CD14-positive monocyte (primary cell): ENCODE measurements at regions not wholly inside any gene's neighbourhood (a gene's known extent, or its start where the extent isn't known, plus 50 kb on each side); places are given as distances from the start of the nearest gene placed in this dataset.

Experiments used
- DNase-seq, 3 donors: peaks; one replicate each; pipeline ENCODE4 v3.0.0-alpha.2; 2011 to 2022
- H2AFZ ChIP-seq: 2 replicates; pipeline ENCODE4 v1.6.0; 2012; ENCODE audit warnings: mild to moderate bottlenecking, low read depth, low read length, inconsistent platforms; ENCODE audit not compliant: insufficient read depth, poor library complexity, severe bottlenecking
- H3K27ac ChIP-seq, 2 donors: 1 replicate in 1 of 2; 2 replicates in 1 of 2; pipeline ENCODE4 v1.5.1; 2012 to 2013; ENCODE audit warnings: low read length in 2 of 2, control low read depth in 1 of 2, inconsistent platforms in 1 of 2, low read depth in 1 of 2, mild to moderate bottlenecking in 1 of 2
- H3K27me3 ChIP-seq, 2 donors: one replicate each; pipeline versions ENCODE4 v1.6.0 to v1.6.1; 2011 to 2013; ENCODE audit warnings: low read length in 2 of 2; ENCODE audit not compliant: control insufficient read depth in 2 of 2, insufficient read depth in 2 of 2
- H3K36me3 ChIP-seq, 2 donors: replicated peaks in 1 of 2; 1 replicate in 1 of 2; 2 replicates in 1 of 2; pipeline versions ENCODE4 v1.5.1 to v1.6.1; 2012 to 2013; ENCODE audit warnings: low read length in 2 of 2, control low read depth in 1 of 2, inconsistent platforms in 1 of 2, mild to moderate bottlenecking in 1 of 2; ENCODE audit not compliant: insufficient read depth in 2 of 2, control insufficient read depth in 1 of 2
- H3K4me1 ChIP-seq, 2 donors: 1 replicate in 1 of 2; 2 replicates in 1 of 2; pipeline versions ENCODE4 v1.5.1 to v1.6.1; 2012 to 2013; ENCODE audit warnings: low read length in 2 of 2, control low read depth in 1 of 2, inconsistent platforms in 1 of 2, mild to moderate bottlenecking in 1 of 2, moderate library complexity in 1 of 2; ENCODE audit not compliant: insufficient read depth in 2 of 2, control insufficient read depth in 1 of 2
- H3K4me2 ChIP-seq: replicated peaks from 2 replicates; pipeline ENCODE3; 2012; ENCODE audit warnings: low read length, moderate library complexity, mild to moderate bottlenecking; ENCODE audit not compliant: poor library complexity, severe bottlenecking; ENCODE audit errors: extremely low read depth
- H3K4me3 ChIP-seq, 3 experiments: fragments of 200-600 bp in 1 of 3; sonication (generic) in 1 of 3; replicated peaks in 1 of 3; 1 replicate in 2 of 3; 2 replicates in 1 of 3; pipeline ENCODE4 v1.5.1; 2011 to 2013; ENCODE audit warnings: low read length in 3 of 3, mild to moderate bottlenecking in 3 of 3, control low read depth in 2 of 3, low read depth in 2 of 3, inconsistent platforms in 1 of 3, moderate library complexity in 1 of 3
- H3K79me2 ChIP-seq: 2 replicates; pipeline ENCODE4 v1.6.0; 2012; ENCODE audit warnings: mild to moderate bottlenecking, control low read depth, inconsistent platforms, low read length, moderate library complexity; ENCODE audit not compliant: insufficient read depth
- H3K9ac ChIP-seq: 2 replicates; pipeline ENCODE4 v1.6.0; 2017; ENCODE audit warnings: low read length, mild to moderate bottlenecking; ENCODE audit not compliant: insufficient read depth, poor library complexity, severe bottlenecking
- H3K9me3 ChIP-seq, 2 donors: replicated peaks in 1 of 2; 1 replicate in 1 of 2; 2 replicates in 1 of 2; pipeline versions ENCODE4 v1.5.1 to v1.6.1; 2012 to 2013; ENCODE audit warnings: low read length in 2 of 2, control low read depth in 1 of 2; ENCODE audit not compliant: control insufficient read depth in 1 of 2, insufficient read depth in 1 of 2
- H4K20me1 ChIP-seq: 2 replicates; pipeline ENCODE4 v1.6.0; 2012; ENCODE audit warnings: mild to moderate bottlenecking, low read length, control low read depth, moderate library complexity; ENCODE audit not compliant: insufficient read depth
- H3K27ac Mint-ChIP-seq, 7 donors: one replicate each; pipeline ENCODE4 v1.8.0; 2020; ENCODE audit warnings: mild to moderate bottlenecking in 7 of 7, mixed read lengths in 7 of 7, moderate library complexity in 6 of 7, inconsistent platforms in 2 of 7
- H3K27me3 Mint-ChIP-seq, 3 donors: one replicate each; pipeline ENCODE4 v1.8.0; 2021 to 2022; ENCODE audit warnings: low read depth in 3 of 3, mild to moderate bottlenecking in 3 of 3, mixed read lengths in 3 of 3, moderate library complexity in 3 of 3, inconsistent platforms in 1 of 3
- H3K36me3 Mint-ChIP-seq, 2 donors: one replicate each; pipeline ENCODE4 v1.8.0; 2020; ENCODE audit warnings: mixed read lengths in 2 of 2, inconsistent platforms in 1 of 2, mild to moderate bottlenecking in 1 of 2
- H3K4me1 Mint-ChIP-seq: one replicate; pipeline ENCODE4 v1.8.0; 2020; ENCODE audit warnings: mild to moderate bottlenecking, mixed read lengths
- H3K4me3 Mint-ChIP-seq, 2 donors: one replicate each; pipeline ENCODE4 v1.8.0; 2020; ENCODE audit warnings: mild to moderate bottlenecking in 2 of 2, mixed read lengths in 2 of 2, moderate library complexity in 1 of 2
- H3K9me3 Mint-ChIP-seq, 7 donors: one replicate each; pipeline ENCODE4 v1.8.0; 2020 to 2022; ENCODE audit warnings: mixed read lengths in 7 of 7, mild to moderate bottlenecking in 6 of 7, moderate library complexity in 6 of 7, inconsistent platforms in 2 of 7
- CTCF ChIP-seq: fragments of 200-600 bp; IDR thresholded peaks from one replicate; pipeline ENCODE4 v1.8.0; 2022; ENCODE audit warnings: antibody characterized with exemption, mild to moderate bottlenecking
- WGBS: methylation state at CpG from one replicate; pipeline ENCODE4 v1.1.5; 2013; ENCODE audit warnings: missing lambda C conversion rate; ENCODE audit not compliant: insufficient coverage; 5-methylcytosine and 5-hydroxymethylcytosine counted together
- intact Hi-C, 2 donors: fragments of 100-400 bp; cut with micrococcal nuclease; formaldehyde crosslinking; loops; one replicate each; pipeline versions ENCODE4 v1.15.0 to v1.15.1; 2023

- Histone ChIP-seq H3K4me2 (peak overlapping the region; percentile 76), H3K27me3 (no peaks in the 10 kb centered on the region), H3K9me3 (no peaks in the 10 kb centered on the region), H3K36me3 (no peaks in the 10 kb centered on the region), H2AFZ (peak overlapping the region; percentile 57), H3K27ac (peak overlapping the region in 1 of 2 donors; percentile 61), H4K20me1 (no peaks in the 10 kb centered on the region), H3K4me1 (peaks cover 0 to 5% of the 10 kb centered on the region in 2 donors), H3K4me3 (peak overlapping the region; percentile 23 to 91 (median 71)), H3K79me2 (no peaks in the 10 kb centered on the region), H3K9ac (peak overlapping the region; percentile 45)
- Mint-ChIP-seq H3K4me3 (peak overlapping the region; percentile 79 to 92), H3K4me1 (peaks cover 12% of the 10 kb centered on the region), H3K27me3 (no peaks in the 10 kb centered on the region), H3K36me3 (no peaks in the 10 kb centered on the region), H3K27ac (peak overlapping the region in 5 of 7 donors; percentile 62 to 87 (median 76)), H3K9me3 (peaks cover 0 to 4% (median 0%) of the 10 kb centered on the region in 7 donors)
- intact Hi-C loops: no loop called here
- peak in 1 of 3 donors; percentile 8 for DNase-seq
- TF ChIP-seq CTCF: no peak
- 40% methylated on average over 2 of the region's 3 CpGs for WGBS
These were observed 967.8 kb downstream of the TMEM121 start for GRCh38 chr14:106493962-106494823.

DNA sequence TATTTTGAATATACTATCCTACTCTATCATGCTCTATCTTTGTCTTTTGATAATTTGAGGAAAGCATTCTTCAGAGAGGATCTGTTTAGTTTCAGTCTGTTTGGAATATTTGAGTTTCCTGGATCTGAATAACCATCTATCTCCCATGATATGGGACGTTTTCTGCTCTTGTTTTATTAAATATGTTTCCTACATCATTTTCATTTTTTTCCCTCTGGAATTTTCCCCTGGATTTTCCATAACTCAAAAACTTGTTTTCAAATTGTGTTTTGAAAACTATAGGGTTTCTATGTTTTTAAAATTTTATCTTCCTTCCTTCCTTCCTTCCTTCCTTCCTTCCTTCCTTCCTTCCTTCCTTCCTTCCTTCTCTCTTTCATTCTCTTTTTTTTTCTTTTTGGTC is 974.2 kb downstream of the TMEM121 start:
- no peak overlapping the region for H3K27ac ChIP-seq
- peaks cover 3% of the 10 kb centered on the region for H3K4me1 Mint-ChIP-seq
- no peaks in the 10 kb centered on the region for H3K36me3 ChIP-seq
- H3K4me1 ChIP-seq: no peaks in the 10 kb centered on the region
- no peak overlapping the region for H3K4me3 ChIP-seq
- no peaks in the 10 kb centered on the region for H4K20me1 ChIP-seq
- H3K9me3 ChIP-seq: no peaks in the 10 kb centered on the region
- intact Hi-C loops: no loop called here
- H2AFZ ChIP-seq: no peak overlapping the region
- no peaks in the 10 kb centered on the region for H3K79me2 ChIP-seq
- peaks cover 1 to 2% (median 2%) of the 10 kb centered on the region in 3 donors for H3K27me3 Mint-ChIP-seq
- H3K9me3 Mint-ChIP-seq: peaks cover 0 to 5% (median 0%) of the 10 kb centered on the region in 7 donors
- no peak overlapping the region for H3K27ac Mint-ChIP-seq
- no peak overlapping the region for H3K9ac ChIP-seq
- no peaks in the 10 kb centered on the region for H3K36me3 Mint-ChIP-seq
- no peak for DNase-seq
- H3K27me3 ChIP-seq: no peaks in the 10 kb centered on the region
- H3K4me2 ChIP-seq: no peak overlapping the region
- no peak overlapping the region for H3K4me3 Mint-ChIP-seq
- no CpG with 5 or more reads among the region's 1 CpG for WGBS
- TF ChIP-seq CTCF: no peak
